Activated T-cell treated with anti-CD3 and anti-CD28 coated beads, Interleukin-2, amount 50 U/mL, for 4 hours (primary cell): ENCODE measurements at regions not wholly inside any gene's neighbourhood (a gene's known extent, or its start where the extent isn't known, plus 50 kb on each side); places are given as distances from the start of the nearest gene placed in this dataset.

Experiments
- ATAC-seq, 2 donors: fragments of 200-7000 bp; cut with Tn5 transposase; one replicate each; pipeline ENCODE4 v1.10.0; 2021
- DNase-seq: peaks from one replicate; pipeline ENCODE4 v3.0.0-alpha.2; 2020
- H3K27me3 Mint-ChIP-seq: one replicate; pipeline ENCODE4 v1.8.0; 2021; ENCODE audit warnings: low read depth, mixed read lengths
- H3K36me3 Mint-ChIP-seq: one replicate; pipeline ENCODE4 v1.8.0; 2022; ENCODE audit warnings: mixed read lengths; ENCODE audit not compliant: insufficient read depth
- H3K4me1 Mint-ChIP-seq: one replicate; pipeline ENCODE4 v1.8.0; 2021; ENCODE audit warnings: low read depth, mixed read lengths
- H3K4me3 Mint-ChIP-seq: one replicate; pipeline ENCODE4 v1.8.0; 2021; ENCODE audit warnings: mild to moderate bottlenecking, moderate library complexity, mixed read lengths
- H3K9me3 Mint-ChIP-seq: one replicate; pipeline ENCODE4 v1.8.0; 2021; ENCODE audit warnings: mixed read lengths

- no peaks in the 10 kb centered on the region for H3K36me3 Mint-ChIP-seq
- ATAC-seq = no peak
- no peaks in the 10 kb centered on the region for H3K27me3 Mint-ChIP-seq
- DNase-seq = no peak
- no peak overlapping the region for H3K4me3 Mint-ChIP-seq
- H3K4me1 Mint-ChIP-seq = no peaks in the 10 kb centered on the region
- H3K9me3 Mint-ChIP-seq = peaks cover 14% of the 10 kb centered on the region
These were observed 1049.7 kb upstream of the RAG2 start for GRCh38 chr11:37647767-37648166.

- Mint-ChIP-seq H3K9me3 (peaks cover 10% of the 10 kb centered on the region), H3K4me1 (no peaks in the 10 kb centered on the region), H3K36me3 (no peaks in the 10 kb centered on the region), H3K27me3 (no peaks in the 10 kb centered on the region), H3K4me3 (no peak overlapping the region)
- DNase-seq (no peak), ATAC-seq (no peak)
These were observed 1045.9 kb upstream of the RAG2 start for GRCh38 chr11:37643968-37644367.

GRCh38 chr11:37642296-37642695 is 1044.3 kb upstream of the RAG2 start:
- Mint-ChIP-seq H3K4me3 (no peak overlapping the region), H3K4me1 (no peaks in the 10 kb centered on the region), H3K9me3 (peaks cover 10% of the 10 kb centered on the region), H3K27me3 (no peaks in the 10 kb centered on the region), H3K36me3 (no peaks in the 10 kb centered on the region)
- ATAC-seq = no peak
- no peak for DNase-seq

GRCh38 chr11:37632748-37633147 is 1034.7 kb upstream of the RAG2 start:
- Mint-ChIP-seq H3K9me3 (peaks cover 8% of the 10 kb centered on the region), H3K4me3 (no peak overlapping the region), H3K36me3 (no peaks in the 10 kb centered on the region), H3K4me1 (peaks cover 2% of the 10 kb centered on the region), H3K27me3 (no peaks in the 10 kb centered on the region)
- DNase-seq = no peak
- ATAC-seq = no peak

GRCh38 chr11:37630866-37631265 is 1032.8 kb upstream of the RAG2 start:
- no peak for DNase-seq
- Mint-ChIP-seq H3K27me3 (no peaks in the 10 kb centered on the region), H3K4me3 (no peak overlapping the region), H3K4me1 (peaks cover 2% of the 10 kb centered on the region), H3K36me3 (no peaks in the 10 kb centered on the region), H3K9me3 (peaks cover 16% of the 10 kb centered on the region)
- ATAC-seq = no peak

GRCh38 chr11:37623778-37624177 is 1025.7 kb upstream of the RAG2 start:
- Mint-ChIP-seq H3K4me3 (no peak overlapping the region), H3K9me3 (peaks cover 25% of the 10 kb centered on the region), H3K36me3 (no peaks in the 10 kb centered on the region), H3K27me3 (no peaks in the 10 kb centered on the region), H3K4me1 (no peaks in the 10 kb centered on the region)
- ATAC-seq = no peak
- DNase-seq = no peak

GRCh38 chr11:37621662-37622061 is 1023.6 kb upstream of the RAG2 start:
- Mint-ChIP-seq H3K36me3 (no peaks in the 10 kb centered on the region), H3K4me1 (no peaks in the 10 kb centered on the region), H3K27me3 (no peaks in the 10 kb centered on the region), H3K4me3 (no peak overlapping the region), H3K9me3 (peaks cover 20% of the 10 kb centered on the region)
- ATAC-seq (no peak), DNase-seq (no peak)

- Mint-ChIP-seq H3K36me3 (no peaks in the 10 kb centered on the region), H3K9me3 (peaks cover 12% of the 10 kb centered on the region), H3K4me1 (no peaks in the 10 kb centered on the region)
These were observed 1018.3 kb upstream of the RAG2 start for GRCh38 chr11:37616291-37616690.

GRCh38 chr11:37613031-37613430 is 1015.0 kb upstream of the RAG2 start:
- H3K4me3 Mint-ChIP-seq = no peak overlapping the region
- H3K9me3 Mint-ChIP-seq = peaks cover 9% of the 10 kb centered on the region
- DNase-seq (no peak), ATAC-seq (no peak)
- no peaks in the 10 kb centered on the region for H3K36me3 Mint-ChIP-seq
- H3K4me1 Mint-ChIP-seq = no peaks in the 10 kb centered on the region
- H3K27me3 Mint-ChIP-seq = no peaks in the 10 kb centered on the region

More at GRCh38 chr11:37616291-37616690, 1018.3 kb upstream of the RAG2 start:
- no peak for DNase-seq
- ATAC-seq = no peak
- no peaks in the 10 kb centered on the region for H3K27me3 Mint-ChIP-seq
- H3K4me3 Mint-ChIP-seq = no peak overlapping the region

- no peak for ATAC-seq
- peaks cover 9% of the 10 kb centered on the region for H3K9me3 Mint-ChIP-seq
- H3K27me3 Mint-ChIP-seq = no peaks in the 10 kb centered on the region
- no peak overlapping the region for H3K4me3 Mint-ChIP-seq
- no peak for DNase-seq
- H3K4me1 Mint-ChIP-seq = no peaks in the 10 kb centered on the region
- H3K36me3 Mint-ChIP-seq = no peaks in the 10 kb centered on the region
These were observed 1014.1 kb upstream of the RAG2 start for GRCh38 chr11:37612146-37612545.

- no peak overlapping the region for H3K4me3 Mint-ChIP-seq
- no peaks in the 10 kb centered on the region for H3K27me3 Mint-ChIP-seq
- no peaks in the 10 kb centered on the region for H3K4me1 Mint-ChIP-seq
- DNase-seq (no peak), ATAC-seq (no peak)
- H3K36me3 Mint-ChIP-seq = no peaks in the 10 kb centered on the region
- peaks cover 39% of the 10 kb centered on the region for H3K9me3 Mint-ChIP-seq
These were observed 1007.2 kb upstream of the RAG2 start for GRCh38 chr11:37605229-37605628.

GRCh38 chr11:37598381-37598780 is 1000.3 kb upstream of the RAG2 start:
- Mint-ChIP-seq H3K27me3 (no peaks in the 10 kb centered on the region), H3K36me3 (no peaks in the 10 kb centered on the region), H3K4me1 (no peaks in the 10 kb centered on the region), H3K9me3 (peaks cover 30% of the 10 kb centered on the region), H3K4me3 (no peak overlapping the region)
- no peak for ATAC-seq
- DNase-seq = no peak

- no peak for ATAC-seq
- no peaks in the 10 kb centered on the region for H3K36me3 Mint-ChIP-seq
- no peak overlapping the region for H3K4me3 Mint-ChIP-seq
These were observed 999.7 kb upstream of the RAG2 start for GRCh38 chr11:37597776-37598175.

GRCh38 chr11:37595845-37596244 is 997.8 kb upstream of the RAG2 start:
- Mint-ChIP-seq H3K36me3 (no peaks in the 10 kb centered on the region), H3K4me1 (no peaks in the 10 kb centered on the region), H3K9me3 (peaks cover 7% of the 10 kb centered on the region), H3K4me3 (no peak overlapping the region), H3K27me3 (no peaks in the 10 kb centered on the region)
- ATAC-seq (no peak), DNase-seq (no peak)

More at GRCh38 chr11:37597776-37598175, 999.7 kb upstream of the RAG2 start:
- H3K27me3 Mint-ChIP-seq = no peaks in the 10 kb centered on the region
- no peaks in the 10 kb centered on the region for H3K4me1 Mint-ChIP-seq
- no peak for DNase-seq
- H3K9me3 Mint-ChIP-seq = peaks cover 24% of the 10 kb centered on the region

- Mint-ChIP-seq H3K4me1 (no peaks in the 10 kb centered on the region), H3K4me3 (no peak overlapping the region), H3K36me3 (no peaks in the 10 kb centered on the region), H3K9me3 (peaks cover 6% of the 10 kb centered on the region), H3K27me3 (no peaks in the 10 kb centered on the region)
- ATAC-seq (no peak), DNase-seq (no peak)
These were observed 976.3 kb upstream of the RAG2 start for GRCh38 chr11:37574361-37574760.
